ENCODE measurements at regions not wholly inside any gene's neighbourhood (a gene's known extent, or its start where the extent isn't known, plus 50 kb on each side); places are given as distances from the start of the nearest gene placed in this dataset.

- TF ChIP-seq, protein P1, sequence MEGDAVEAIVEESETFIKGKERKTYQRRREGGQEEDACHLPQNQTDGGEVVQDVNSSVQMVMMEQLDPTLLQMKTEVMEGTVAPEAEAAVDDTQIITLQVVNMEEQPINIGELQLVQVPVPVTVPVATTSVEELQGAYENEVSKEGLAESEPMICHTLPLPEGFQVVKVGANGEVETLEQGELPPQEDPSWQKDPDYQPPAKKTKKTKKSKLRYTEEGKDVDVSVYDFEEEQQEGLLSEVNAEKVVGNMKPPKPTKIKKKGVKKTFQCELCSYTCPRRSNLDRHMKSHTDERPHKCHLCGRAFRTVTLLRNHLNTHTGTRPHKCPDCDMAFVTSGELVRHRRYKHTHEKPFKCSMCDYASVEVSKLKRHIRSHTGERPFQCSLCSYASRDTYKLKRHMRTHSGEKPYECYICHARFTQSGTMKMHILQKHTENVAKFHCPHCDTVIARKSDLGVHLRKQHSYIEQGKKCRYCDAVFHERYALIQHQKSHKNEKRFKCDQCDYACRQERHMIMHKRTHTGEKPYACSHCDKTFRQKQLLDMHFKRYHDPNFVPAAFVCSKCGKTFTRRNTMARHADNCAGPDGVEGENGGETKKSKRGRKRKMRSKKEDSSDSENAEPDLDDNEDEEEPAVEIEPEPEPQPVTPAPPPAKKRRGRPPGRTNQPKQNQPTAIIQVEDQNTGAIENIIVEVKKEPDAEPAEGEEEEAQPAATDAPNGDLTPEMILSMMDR (IDR thresholded peaks at IDR 0.05; ENCODE audit: low read depth, low read length, poor library complexity, severe bottlenecking) = no peak
- TF ChIP-seq EZH2phosphoT487 (IDR thresholded peaks at IDR 0.05; ENCODE audit: borderline replicate concordance, low read length) = no peak
Measured at GRCh38 chr2:217108086-217108485, 248.2 kb upstream of the TNP1 start.

Data from DOHH2 (cell line).